Esophagus muscularis mucosa (tissue), 3 donors: ENCODE measurements at regions not wholly inside any gene's neighbourhood (a gene's known extent, or its start where the extent isn't known, plus 50 kb on each side); places are given as distances from the start of the nearest gene placed in this dataset.

ENCODE experiments used
- CTCF ChIP-seq, 3 experiments: fragments of 200-600 bp in 2 of 3; fragments of 450-650 bp in 1 of 3; sonication (generic) in 2 of 3; IDR thresholded peaks; one replicate each; pipeline ENCODE4 v1.5.1; 2017 to 2019; ENCODE audit warnings: antibody characterized with exemption in 3 of 3, mild to moderate bottlenecking in 2 of 3, moderate library complexity in 1 of 3
- POLR2A ChIP-seq: fragments of 450-650 bp; IDR thresholded peaks from one replicate; pipeline ENCODE4 v1.6.1; 2017; ENCODE audit warnings: antibody characterized with exemption, moderate library complexity, mild to moderate bottlenecking, low read depth
- POLR2AphosphoS5 ChIP-seq, 2 donors: sonication (generic); formaldehyde crosslinking; IDR thresholded peaks; one replicate each; pipeline ENCODE4 v1.6.1; 2017; ENCODE audit warnings: antibody characterized with exemption in 2 of 2

- TF ChIP-seq CTCF (IDR thresholded peaks at IDR 0.05) = no peak
- TF ChIP-seq POLR2A = no peak
- no peak for TF ChIP-seq POLR2AphosphoS5 (IDR thresholded peaks at IDR 0.05)
Observed at GRCh38 chr12:129961856-129962255, 58.0 kb upstream of the TMEM132D start.
